22Rv1 (cell line): ENCODE measurements at regions not wholly inside any gene's neighbourhood (a gene's known extent, or its start where the extent isn't known, plus 50 kb on each side); places are given as distances from the start of the nearest gene placed in this dataset.

Experiments used
- H3K27ac ChIP-seq: fragments of 450-650 bp; 2 replicates; pipeline ENCODE4 v1.5.1; 2017
- CTCF ChIP-seq: fragments of 450-650 bp; IDR thresholded peaks from 2 replicates; pipeline ENCODE4 v1.5.1; 2017; ENCODE audit warnings: mild to moderate bottlenecking
- ZFX ChIP-seq: fragments of 450-650 bp; IDR thresholded peaks from 2 replicates; pipeline ENCODE4 v1.6.1; 2017; ENCODE audit warnings: antibody characterized with exemption, borderline replicate concordance

DNA sequence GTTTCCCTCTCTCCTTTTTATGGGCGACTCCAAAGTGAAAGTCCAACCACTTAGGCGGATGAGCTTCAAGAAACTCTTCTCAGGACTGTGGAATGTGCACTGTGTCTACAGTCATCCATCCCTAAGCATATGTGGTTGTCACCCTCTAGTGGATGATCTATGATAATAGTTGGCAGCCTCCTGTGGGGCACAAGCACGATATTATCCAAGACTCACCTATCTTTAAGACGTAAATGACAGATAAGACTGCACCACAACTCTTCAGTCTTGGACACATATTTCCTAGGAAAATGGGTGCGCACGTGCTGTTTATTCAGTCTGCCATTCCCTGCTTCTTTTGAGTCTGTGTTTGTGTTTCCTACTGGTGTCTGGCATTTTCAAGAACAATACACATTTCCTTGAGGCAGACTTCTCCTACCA, 145.5 kb upstream of the CTAGE1 start:
- H3K27ac ChIP-seq, result no peak overlapping the region
- TF ChIP-seq ZFX, result no peak
- TF ChIP-seq CTCF, result peak; percentile 86

GRCh38 chr18:22564036-22564435, 146.3 kb upstream of the CTAGE1 start:
- no peak for TF ChIP-seq ZFX
- H3K27ac ChIP-seq, result no peak overlapping the region

DNA sequence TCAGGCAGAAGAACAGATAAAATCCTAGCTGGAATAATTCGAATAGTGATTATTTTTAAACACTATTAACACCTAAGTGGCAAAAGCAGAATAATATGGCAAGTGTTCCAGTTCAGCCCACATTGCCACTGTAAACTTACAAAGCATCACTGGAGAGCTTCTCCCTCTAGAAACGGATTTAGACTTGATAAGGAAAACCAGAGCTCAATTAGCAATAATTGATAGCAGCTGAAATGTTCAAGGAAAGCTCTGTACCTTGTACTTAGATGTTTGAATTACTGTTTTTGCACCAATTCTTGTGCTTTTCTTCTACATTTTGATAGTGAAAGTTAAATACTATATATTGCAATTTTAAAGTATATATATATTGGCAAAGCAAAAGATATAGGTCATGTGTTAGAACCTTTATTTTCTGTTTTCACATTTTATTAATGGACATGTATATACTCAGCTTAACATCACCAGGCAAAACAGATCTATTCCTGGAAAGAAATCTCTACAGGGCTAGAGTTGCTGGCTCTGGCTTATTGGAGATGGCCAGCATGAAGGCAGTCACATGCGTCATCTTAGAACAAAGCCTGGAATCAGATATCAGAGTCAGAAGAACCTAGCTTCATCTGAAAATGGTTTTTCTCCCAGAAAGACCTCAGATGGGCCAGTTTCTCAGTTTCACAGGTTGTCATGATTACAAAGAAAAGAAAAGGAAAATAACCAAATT, 149.1 kb upstream of the CTAGE1 start:
- TF ChIP-seq ZFX, result no peak
- no peak for TF ChIP-seq CTCF
- no peak overlapping the region for H3K27ac ChIP-seq

- H3K27ac ChIP-seq, result no peak overlapping the region
- TF ChIP-seq CTCF, result no peak
- no peak for TF ChIP-seq ZFX
Observed at GRCh38 chr18:22567794-22568193, 150.1 kb upstream of the CTAGE1 start.

- H3K27ac ChIP-seq, result no peak overlapping the region
- TF ChIP-seq CTCF (no peak), ZFX (no peak)
Observed at GRCh38 chr18:22570492-22570891, 152.8 kb upstream of the CTAGE1 start.

GRCh38 chr18:22572341-22572740, 154.6 kb upstream of the CTAGE1 start:
- no peak overlapping the region for H3K27ac ChIP-seq
- TF ChIP-seq CTCF, result no peak
- no peak for TF ChIP-seq ZFX

- TF ChIP-seq ZFX (no peak), CTCF (no peak)
- H3K27ac ChIP-seq, result no peak overlapping the region
Observed at GRCh38 chr18:22579271-22579670, 161.6 kb upstream of the CTAGE1 start.

DNA sequence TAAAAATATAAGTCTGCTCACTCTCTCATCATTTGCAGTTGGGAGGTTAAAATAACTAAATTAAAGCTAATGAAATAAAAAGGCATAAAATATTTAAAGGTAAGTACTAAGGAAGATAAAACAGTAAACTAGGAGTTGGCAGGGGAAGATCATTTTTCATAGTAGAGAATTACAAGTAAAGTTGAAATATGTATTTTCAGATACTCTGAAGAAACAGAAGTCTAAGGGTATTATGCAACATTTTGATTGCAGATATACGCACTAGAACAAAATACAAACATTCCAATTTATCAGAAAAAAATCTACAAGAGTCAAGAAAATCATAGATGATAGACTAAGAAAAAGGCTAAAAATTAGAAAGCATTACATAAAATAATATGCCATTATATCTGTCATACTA, 167.6 kb upstream of the CTAGE1 start:
- no peak for TF ChIP-seq CTCF
- no peak for TF ChIP-seq ZFX

More for the DNA sequence above, 167.6 kb upstream of the CTAGE1 start:
- H3K27ac ChIP-seq, result no peak overlapping the region
